CD4-positive, alpha-beta T cell treated with Interleukin-15 for 4 hours (primary cell): ENCODE measurements at regions not wholly inside any gene's neighbourhood (a gene's known extent, or its start where the extent isn't known, plus 50 kb on each side); places are given as distances from the start of the nearest gene placed in this dataset.

ENCODE experiments used
- DNase-seq: peaks from one replicate; pipeline ENCODE4 v3.0.0-alpha.2; 2020; ENCODE audit warnings: low spot score

DNA sequence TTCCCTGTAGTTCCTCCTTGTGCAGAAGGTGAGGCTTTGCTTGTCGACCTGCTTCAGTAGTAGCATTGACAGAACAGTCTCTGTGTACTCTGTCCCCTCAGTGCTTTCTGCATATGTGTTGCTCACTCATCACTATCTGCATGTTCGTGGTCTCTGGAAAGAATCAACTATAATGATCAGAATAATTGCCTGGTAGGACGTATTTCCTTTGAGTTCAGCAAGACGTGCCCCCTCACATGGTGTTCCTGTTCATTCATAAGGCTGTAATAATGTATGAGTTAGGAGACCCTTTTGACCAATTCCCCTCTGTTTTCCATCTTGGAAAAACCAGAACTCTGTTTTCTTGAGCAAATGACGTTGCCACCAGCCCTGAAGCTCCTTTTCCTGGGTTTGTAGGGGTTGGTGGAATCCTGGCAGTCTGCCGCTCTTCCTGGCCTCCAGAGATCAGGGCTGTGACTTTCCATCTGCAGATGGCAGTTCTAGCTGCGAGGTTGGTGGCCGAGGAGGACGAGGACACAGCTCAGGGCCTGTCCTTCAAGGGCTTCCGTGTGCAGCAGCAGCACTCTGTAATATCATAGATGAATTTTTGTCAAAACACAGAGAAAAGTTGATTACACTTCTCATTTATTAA lies 61.9 kb downstream of the EXOSC2 start:
- DNase-seq = no peak

DNA sequence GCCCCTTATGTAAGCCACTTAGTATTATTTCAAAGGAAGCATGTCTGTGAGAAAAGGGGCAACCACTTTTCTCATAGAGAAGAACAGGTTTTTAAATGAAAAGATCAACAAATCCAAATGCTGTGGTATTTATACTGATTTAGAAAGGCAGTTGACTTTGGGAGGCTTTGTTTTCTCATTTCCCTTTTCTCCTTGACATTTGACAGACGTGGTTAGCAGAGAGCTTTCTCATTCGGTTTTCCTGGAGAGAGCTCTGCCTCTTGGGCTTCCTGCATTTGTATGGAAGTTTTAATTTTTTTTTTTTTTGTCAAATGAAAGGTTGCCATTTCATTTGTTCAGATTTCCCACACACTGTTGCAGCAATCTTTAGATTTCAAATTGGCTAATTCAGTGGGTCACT lies 62.5 kb downstream of the EXOSC2 start:
- DNase-seq = no peak

DNA sequence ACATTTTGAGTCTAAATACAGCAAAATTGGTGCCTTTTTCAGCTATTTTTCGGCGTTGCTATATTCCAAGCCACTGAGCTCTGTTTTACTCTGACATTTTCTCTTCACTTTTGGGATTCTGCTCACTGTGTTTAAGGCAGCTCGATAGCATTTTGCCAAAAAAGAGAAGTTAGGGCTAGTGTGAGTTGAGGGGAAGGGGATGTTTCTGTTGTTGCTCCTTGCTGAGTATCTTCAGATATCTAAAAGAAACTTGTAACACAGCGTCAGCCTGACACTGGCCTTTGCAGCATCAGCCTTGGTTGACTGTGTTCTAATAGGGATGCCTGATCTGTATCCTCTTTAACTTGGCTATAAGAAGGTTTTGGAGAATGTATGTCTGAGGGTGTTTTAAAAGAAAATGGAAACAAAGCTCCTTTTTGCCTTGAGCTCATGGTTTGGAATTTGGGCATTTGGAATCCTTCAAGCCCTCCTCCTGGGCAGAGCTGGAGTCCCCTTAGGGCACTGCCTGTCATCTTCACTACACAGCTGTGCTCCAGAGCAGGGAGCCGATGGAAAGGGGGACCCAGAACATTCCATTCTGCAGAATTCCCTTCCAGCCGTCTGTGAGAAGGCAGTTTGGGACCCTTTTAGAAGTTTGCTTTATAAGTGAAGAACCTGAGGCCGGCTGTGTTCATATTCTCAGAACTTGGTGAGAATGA lies 63.0 kb downstream of the EXOSC2 start:
- no peak for DNase-seq

DNA sequence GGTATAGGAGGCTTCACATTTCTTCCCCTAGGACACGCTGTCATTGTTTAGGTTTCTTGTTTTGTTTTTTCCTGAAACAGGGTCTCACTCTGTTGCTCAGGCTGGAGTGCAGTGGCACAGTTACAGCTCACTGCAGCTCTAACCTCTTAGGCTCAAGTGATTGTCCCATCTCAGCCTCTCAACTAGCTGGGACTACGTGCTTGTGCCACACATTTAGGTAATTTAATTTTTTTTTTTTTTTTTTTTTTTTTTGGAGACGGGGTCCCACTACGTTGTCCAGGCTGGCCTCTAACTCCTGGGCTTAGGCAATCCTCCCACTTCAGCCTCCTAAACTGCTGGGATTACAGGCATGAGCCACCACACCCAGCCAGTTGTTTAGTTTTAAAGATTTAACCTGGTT lies 66.2 kb downstream of the EXOSC2 start:
- no peak for DNase-seq

DNA sequence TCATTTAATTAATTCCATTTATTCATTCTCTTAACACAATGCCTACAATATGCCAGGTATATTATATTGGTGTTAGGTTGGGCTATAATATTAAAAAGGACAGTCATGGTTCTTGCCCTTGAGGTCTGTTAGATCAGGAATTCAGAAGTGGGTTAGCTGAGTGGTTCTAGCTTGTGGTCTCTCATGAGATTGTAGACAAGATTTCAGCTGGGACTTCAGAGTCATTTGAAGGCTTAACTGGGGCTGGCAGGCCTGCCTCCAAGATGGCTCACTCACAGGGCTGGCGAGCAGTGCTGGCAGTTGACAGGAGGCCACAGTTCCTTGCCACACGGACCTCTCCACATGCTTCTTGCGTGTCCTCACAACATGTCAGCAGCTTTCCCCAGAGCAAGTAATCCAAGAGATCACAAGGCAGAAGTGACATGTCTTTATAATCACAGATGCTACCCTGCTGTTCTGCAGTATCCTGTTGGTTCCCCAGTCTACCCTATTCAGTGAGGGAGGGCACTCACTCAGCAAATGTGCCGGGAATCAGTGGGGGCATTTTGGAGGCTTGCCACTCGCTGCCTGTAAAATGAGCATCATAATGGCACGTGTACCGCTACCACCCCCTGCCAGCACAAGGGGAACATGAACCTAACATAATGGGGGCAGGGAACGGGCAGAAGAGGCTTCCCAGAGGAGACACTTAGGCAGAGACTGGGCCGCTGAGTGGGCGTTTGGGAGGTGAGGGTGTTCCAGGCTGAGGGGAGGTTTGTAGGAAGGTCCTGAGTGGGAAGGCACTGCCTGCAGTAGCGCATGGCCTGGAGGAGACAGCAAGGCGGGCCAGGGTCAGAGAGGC lies 70.0 kb downstream of the EXOSC2 start:
- DNase-seq = no peak

DNA sequence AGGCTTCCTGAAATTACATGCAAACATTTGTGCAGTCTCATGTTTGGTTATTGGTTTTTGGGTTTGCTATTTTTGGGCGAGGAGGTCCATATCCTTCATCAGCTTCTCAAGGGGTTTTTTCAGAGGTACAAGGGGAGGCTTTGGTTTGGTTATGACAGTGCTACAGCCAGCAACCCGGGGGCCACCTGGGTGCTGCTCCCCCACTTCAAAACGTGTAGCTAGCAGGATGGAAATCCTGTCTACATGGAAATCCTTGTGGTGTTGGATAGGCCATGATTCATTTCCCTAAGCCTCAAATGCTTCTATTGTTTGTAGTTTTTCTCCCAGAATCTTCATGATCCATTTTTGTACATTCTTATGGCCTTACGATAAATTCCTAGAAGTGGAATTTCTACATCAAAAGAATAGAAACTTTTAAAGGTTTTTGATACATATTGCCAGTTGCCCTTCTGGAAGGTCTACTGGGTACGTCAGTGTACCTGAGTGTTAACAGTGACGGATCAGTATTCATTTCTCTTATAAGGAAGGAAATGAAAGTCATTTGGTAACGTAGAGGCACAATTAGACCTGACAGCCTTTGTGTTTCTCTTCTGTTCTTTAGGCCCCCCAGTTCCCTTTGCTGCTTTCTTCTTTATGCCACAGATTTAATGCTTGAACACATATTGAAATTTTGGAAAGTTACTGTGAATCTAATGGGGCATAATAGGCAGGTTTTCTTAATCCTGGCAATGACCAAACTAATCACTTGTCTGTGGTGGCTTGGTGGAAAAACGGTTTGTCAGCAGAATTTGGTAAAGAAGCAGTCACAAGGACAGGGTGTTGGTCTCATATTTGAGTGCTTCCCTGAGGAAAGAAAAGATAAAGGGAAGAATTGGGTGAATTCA lies 69.7 kb upstream of the ABL1 start:
- DNase-seq = no peak

DNA sequence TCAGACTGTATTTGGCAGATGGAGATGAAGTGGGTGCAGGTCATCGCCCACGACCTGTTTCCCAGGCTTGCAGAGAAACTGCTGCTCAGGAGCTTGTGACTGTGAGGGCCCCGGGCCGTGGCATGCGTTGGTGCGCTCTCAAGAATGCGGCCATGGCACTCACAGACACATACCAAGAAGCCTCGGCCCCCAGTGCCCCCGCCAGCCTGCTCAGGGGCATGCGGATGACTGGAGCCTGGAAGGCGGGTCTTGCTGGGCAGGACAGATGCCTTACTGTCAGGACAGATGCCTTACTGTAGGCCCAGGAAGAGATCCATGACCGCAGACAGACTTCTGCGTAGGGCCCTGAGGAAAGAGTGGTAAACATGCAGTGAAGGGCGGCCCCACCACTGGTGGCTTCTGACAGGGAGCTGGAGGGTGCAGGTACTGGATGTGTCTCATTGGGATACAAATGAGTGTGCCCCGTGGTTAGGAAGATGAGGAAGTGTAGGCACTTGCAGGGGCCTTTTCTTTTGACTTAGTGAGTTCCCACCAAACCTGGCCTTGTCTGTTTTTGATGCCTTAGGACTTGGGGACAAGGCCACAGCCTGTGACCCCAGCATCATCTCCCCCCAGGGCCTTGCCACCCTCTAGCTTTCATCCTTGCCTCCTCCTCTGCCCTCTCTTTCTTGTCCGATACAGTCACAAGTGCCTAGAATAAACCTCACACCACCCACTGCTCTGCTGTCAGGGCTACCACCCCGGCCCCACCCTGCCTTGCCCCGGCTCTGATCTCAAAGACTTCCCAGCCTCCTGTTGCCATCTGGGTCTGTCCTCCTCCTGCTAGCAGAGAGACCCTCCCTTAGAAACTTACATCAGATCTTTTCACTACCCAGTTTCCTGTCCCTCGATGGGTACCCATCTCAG lies 68.8 kb upstream of the ABL1 start:
- DNase-seq = no peak

DNA sequence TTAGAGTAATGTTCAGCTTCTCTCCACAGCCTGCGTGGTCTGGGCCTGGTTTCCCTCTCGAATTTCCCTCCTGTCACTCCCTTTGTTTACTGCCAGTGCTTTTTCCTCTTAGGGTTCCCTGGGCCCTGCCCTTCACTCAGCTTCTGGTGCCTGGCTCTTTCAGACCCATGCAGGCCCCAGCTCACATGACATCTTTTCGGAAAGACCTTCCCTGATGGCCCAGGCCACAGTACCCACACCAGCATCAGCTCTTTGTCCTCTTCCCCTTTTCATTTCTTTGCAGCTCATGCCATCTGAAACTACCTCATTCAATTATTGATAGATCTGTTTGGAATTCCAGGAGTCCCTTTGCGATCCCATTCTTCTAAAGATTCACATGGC lies 68.1 kb upstream of the ABL1 start:
- no peak for DNase-seq

DNA sequence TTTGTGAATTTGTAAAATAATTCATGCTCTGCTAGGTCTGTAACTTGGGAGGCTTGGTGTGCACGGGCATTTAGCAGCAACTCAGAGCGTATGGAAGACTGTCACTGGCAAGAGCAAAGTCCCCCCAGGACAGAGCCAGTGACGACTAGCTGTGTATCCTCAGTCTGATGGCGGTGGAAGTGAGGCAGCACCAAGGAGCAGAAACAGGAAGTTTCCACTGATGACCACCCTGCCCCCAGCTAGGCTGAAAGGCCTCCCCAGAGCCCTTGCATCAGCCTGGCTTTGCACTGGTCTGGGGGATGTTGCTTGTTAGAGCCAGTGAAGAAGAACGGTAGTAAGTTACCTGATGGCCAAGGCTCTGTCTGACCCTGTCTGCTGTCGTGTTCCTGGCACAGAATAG lies 66.8 kb upstream of the ABL1 start:
- DNase-seq = no peak

DNA sequence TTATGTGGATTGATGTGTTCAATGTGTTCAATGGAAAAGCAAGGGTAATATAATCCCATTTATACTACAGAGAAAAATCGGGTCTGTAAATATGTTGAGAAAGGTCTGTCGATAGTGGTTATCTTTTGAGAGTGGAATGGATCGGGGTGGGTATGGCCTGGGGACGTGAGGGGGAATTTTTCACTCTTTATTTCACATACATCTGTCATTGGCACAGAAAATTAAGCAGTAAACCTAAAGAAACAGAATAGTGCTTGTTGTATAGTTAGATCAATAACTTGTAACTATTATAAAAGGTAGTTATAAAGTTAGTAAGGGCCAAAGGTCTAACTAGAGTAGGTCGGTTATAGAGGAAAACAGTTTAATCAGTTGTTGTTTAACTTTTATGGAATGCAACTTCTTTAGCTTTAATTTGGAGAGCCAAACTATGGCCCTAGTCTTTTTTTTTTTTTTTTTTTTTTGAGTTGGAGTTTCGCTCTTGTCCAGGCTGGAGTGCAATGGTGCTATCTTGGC lies 66.1 kb upstream of the ABL1 start:
- no peak for DNase-seq

DNA sequence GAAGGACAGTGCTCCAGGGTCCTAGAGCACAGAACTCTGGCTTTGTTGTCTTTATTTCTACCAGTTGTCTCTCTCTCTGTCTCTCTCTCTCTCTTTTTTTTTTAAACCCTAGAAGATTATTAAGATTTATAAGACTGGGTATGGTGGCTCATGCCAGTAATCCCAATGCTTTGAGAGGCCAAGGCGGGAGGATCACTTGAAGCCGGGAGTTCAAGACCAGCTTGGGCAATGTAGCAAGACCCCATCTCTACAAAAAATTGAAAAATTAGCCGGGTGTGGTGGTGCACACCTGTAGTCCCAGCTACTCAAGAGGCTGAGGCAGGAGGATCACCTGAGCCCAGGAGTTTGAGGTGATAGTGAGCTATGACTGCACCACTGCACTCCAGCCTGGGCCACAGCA lies 65.0 kb upstream of the ABL1 start:
- DNase-seq = no peak

DNA sequence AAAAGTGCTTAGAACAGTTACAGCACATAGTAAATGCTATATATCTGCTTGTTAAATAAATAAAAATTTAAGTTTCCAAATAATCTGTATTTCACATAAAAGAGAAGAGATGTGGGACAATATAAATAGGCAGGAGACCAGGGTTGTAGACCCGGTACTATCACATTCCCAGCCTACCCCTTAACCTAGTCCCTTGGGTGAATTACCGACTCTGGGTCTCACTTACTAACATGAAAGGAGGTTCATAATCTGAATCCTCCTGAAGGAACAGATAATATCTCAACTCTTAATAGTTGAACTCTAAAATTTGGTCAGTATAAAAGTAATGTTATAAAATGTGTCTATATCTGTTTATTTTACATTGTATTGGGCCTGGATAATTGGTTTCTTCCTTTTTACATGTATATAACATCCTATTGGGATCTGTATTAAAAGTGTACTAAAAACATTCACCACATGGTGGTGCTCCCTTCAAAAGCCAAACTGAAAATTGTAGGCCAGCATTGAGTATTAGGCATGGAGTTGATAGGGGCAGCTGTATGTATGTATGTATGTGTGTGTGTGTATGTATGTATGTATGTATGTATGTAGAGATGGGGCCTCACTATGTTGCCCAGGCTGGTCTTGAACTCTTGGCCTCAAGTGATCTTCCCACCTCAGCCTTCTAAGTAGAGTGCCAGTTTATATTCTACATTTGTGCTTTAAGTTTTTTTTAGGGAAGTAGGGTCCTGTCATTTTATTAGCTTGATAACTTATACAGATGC lies 64.2 kb upstream of the ABL1 start:
- DNase-seq = peak; percentile 22

DNA sequence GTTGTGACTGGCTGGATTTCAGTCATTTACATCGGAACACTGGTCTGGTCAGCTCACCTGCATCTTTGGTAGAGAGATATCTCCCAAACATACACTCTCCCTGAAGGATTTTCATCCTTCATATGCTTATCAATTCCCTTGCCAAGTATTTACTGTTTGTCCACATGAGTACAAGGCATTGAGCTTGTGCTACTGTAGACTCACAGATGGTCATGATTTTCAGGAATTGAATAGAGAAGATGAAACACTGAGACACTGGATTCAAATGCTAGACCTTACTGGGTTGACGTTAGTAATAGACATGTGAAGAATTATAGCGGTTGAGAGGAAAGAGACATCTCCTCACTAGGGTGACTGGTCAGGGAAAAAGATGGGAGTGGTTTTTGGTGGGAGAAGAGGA lies 62.9 kb upstream of the ABL1 start:
- no peak for DNase-seq

DNA sequence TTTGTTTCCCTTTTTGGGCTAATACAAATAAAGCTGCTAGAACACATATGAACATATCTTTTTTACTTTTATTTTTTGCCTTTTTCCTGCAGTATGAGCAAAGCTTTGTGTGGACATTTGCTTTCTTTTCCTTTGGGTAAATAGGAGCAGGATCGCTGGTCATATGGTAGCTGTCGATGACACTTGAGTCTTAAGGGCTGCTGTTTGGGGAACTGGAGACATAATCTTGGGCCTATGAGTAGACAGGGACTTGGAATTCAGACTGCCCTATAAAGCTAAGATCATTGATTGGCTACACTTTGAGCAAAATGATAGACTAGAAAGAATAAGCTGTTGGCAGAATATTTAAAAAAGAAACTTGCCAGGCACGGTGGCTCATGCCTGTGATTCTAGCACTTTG lies 60.9 kb upstream of the ABL1 start:
- DNase-seq = no peak

DNA sequence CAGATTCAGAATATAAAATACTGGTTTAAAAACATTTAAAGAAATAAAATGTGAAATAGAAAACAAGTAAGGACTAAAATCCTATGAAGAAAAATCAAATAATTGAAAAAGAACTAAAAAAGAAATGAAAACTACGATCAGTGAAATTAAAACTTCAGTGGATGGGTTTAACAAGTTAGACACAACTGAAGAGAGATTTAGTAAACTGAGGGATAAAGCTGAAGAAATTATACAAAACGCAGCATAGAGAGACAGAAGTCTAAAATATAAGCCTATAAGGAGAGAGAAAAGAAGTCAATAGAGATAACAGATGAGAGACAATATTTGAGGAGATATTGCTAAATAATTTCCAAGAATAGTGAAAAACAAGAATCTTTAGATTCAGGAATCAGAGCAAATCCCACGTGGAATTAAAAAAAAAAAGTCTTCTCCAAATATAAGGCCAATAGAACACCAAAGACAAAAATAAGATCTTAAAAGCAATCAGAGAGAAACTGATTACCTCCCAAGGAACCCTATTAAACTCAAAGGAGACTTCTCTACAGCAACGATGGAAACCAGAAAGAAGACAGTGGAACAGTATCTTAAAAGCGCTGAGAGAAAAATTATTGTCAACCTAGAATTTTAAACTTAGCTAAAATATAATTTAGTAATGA lies 59.6 kb upstream of the ABL1 start:
- no peak for DNase-seq

DNA sequence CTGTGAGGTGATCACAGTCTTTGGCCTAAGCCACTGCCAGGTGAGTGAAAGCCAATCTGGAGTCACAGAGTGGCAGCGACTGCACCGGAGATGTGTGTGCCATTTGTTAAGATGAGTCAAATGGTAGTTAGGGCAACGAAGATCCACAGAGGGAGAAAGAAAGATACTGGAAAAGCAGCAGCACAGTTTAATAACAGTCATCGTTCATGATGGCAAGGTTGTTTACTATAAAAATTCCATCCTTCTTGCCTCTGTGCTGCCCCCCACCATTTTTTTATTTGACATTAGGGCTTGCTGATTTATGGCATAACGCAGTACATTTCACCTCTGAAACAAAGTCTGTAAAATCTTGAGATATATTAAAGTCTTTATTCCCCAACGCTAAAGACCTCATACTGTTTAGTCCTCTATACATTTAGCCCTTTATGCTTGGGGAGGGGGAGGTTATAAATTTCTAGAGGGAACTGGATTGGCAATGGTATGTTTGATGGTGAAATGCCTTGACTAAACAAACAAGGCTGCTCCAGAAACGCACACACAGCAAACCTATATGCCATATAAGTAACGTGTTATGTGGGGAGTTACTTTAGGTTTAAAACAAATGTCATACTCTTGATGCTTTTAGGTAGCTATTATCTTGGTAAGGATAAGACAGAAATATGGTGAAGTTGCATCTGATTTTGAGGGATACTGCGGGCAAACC lies 55.8 kb upstream of the ABL1 start:
- DNase-seq = no peak

DNA sequence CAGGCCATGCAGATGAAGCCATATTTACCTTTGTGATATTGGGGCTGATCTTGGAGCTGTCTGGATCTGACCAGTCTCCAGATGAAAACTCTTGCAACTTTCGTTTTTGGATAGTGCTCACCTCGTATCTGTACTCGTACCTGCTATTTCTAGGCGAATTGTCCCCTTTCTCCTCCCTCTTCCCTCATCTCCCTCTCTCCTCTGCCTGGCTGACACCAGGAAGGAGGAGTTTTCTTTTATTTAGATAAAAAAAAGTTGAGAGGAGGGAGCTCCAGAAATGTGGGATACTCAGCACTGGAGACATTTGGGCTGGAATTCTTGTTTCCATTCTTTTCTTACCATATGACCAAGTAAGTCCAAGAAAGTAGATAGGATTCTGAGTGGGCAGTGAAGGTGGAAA lies 54.6 kb upstream of the ABL1 start:
- no peak for DNase-seq

DNA sequence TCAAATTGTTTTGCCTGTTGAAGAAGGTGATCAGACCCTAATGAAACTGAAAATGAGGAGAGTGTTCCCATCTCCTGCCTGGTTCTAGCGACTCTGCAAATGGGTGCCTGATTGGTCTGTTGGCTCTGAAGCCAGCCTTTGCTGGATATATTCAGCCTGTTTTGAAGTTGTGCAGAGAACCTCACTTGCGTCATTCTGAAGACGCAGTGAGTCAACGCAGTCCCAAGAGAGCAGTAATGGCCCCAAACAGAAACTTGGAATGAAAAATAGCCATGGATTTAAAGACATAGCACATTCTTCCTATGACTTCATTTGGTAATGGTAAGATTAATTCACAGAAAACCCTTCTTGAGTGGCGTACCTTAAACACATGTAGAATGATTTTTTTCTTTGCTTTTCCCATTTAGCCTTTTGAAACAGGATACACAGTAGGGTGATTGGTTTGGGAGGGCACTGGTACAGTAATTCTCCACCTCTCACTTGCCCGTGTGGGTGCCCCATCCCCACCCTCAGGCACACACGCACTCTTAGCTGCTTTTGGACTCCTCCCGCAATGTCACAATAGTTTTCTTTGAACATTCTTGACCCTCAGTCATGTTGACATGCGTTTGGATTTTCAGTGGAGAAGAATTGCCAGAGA lies 54.1 kb upstream of the ABL1 start:
- DNase-seq = no peak

DNA sequence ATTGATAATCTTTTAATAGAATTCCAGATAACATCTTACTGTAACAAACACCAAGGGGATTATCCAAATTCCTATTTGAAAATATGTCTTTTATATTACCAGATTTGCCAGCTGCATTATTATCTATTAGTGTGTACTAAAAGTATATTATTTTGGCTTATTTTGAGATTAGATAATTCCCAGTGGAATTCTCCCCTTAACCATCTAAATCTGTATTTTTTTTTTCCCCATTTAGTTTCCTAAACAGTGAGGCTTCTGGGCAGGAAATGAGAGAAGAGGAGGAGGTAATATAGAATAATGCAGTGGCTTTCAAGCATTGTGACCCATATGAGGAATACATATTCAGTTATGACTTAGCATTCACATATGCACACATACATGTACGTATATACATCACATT lies 53.5 kb upstream of the ABL1 start:
- DNase-seq = no peak
